ENCODE measurements at regions not wholly inside any gene's neighbourhood (a gene's known extent, or its start where the extent isn't known, plus 50 kb on each side); places are given as distances from the start of the nearest gene placed in this dataset.
"Not testable (repeated sequence)": the region's sequence is repeated elsewhere in the genome, so short reads cannot be mapped to it uniquely, and the experiment has no call there.

- DNase-seq (ENCODE audit: low spot score) = no peak
These were observed 237.7 kb upstream of the ARPP21 start for GRCh38 chr3:35401671-35402070.

- no peak for DNase-seq (ENCODE audit: low spot score)
These were observed 234.8 kb upstream of the ARPP21 start for GRCh38 chr3:35404571-35404970.

GRCh38 chr3:35408882-35409281 is 230.4 kb upstream of the ARPP21 start:
- no peak for DNase-seq (ENCODE audit: low spot score)

GRCh38 chr3:35409991-35410390 is 229.3 kb upstream of the ARPP21 start:
- DNase-seq (ENCODE audit: low spot score) = no peak

GRCh38 chr3:35413483-35413882 is 225.8 kb upstream of the ARPP21 start:
- no peak for DNase-seq (ENCODE audit: low spot score)

GRCh38 chr3:35417080-35417479 is 222.2 kb upstream of the ARPP21 start:
- DNase-seq (ENCODE audit: low spot score) = no peak

- DNase-seq (ENCODE audit: low spot score) = no peak
These were observed 217.2 kb upstream of the ARPP21 start for GRCh38 chr3:35422101-35422500.

- no peak for DNase-seq (ENCODE audit: low spot score)
These were observed 216.3 kb upstream of the ARPP21 start for GRCh38 chr3:35422836-35423601.

GRCh38 chr3:35426366-35426958 is 212.9 kb upstream of the ARPP21 start:
- no peak for DNase-seq (ENCODE audit: low spot score)

- DNase-seq (ENCODE audit: low spot score) = no peak
These were observed 201.9 kb upstream of the ARPP21 start for GRCh38 chr3:35437381-35437780.

- no peak for DNase-seq (ENCODE audit: low spot score)
These were observed 201.2 kb upstream of the ARPP21 start for GRCh38 chr3:35438101-35438500.

- no peak for DNase-seq (ENCODE audit: low spot score)
These were observed 199.7 kb upstream of the ARPP21 start for GRCh38 chr3:35439663-35440062.

GRCh38 chr3:35440826-35441225 is 198.5 kb upstream of the ARPP21 start:
- no peak for DNase-seq (ENCODE audit: low spot score)

GRCh38 chr3:35446896-35447295 is 192.4 kb upstream of the ARPP21 start:
- DNase-seq (ENCODE audit: low spot score) = no peak

- DNase-seq (ENCODE audit: low spot score) = no peak
These were observed 191.2 kb upstream of the ARPP21 start for GRCh38 chr3:35448121-35448520.

GRCh38 chr3:35448681-35449080 is 190.6 kb upstream of the ARPP21 start:
- DNase-seq (ENCODE audit: low spot score) = no peak

GRCh38 chr3:35454819-35455218 is 184.5 kb upstream of the ARPP21 start:
- not testable (repeated sequence) for DNase-seq (ENCODE audit: low spot score)

- DNase-seq (ENCODE audit: low spot score) = no peak
These were observed 165.4 kb upstream of the ARPP21 start for GRCh38 chr3:35473956-35474355.

- DNase-seq (ENCODE audit: low spot score) = not testable (repeated sequence)
These were observed 156.8 kb upstream of the ARPP21 start for GRCh38 chr3:35482566-35482965.

- DNase-seq (ENCODE audit: low spot score) = no peak
These were observed 156.2 kb upstream of the ARPP21 start for GRCh38 chr3:35483131-35483530.

- DNase-seq (ENCODE audit: low spot score) = no peak
These were observed 154.3 kb upstream of the ARPP21 start for GRCh38 chr3:35484929-35485530.

- DNase-seq (ENCODE audit: low spot score) = no peak
These were observed 153.0 kb upstream of the ARPP21 start for GRCh38 chr3:35486295-35486694.

- DNase-seq (ENCODE audit: low spot score) = no peak
These were observed 151.9 kb upstream of the ARPP21 start for GRCh38 chr3:35487376-35487775.
